ENCODE measurements at regions not wholly inside any gene's neighbourhood (a gene's known extent, or its start where the extent isn't known, plus 50 kb on each side); places are given as distances from the start of the nearest gene placed in this dataset.
A peak's percentile ranks its signal among the peaks of the same experiment; 100 is the strongest.

GRCh38 chr2:139949242-139949972, 1169.2 kb upstream of the NXPH2 start:
- H3K27ac Mint-ChIP-seq, result no peak overlapping the region
- no peak overlapping the region for H3K4me3 Mint-ChIP-seq (ENCODE audit: low read depth)
- DNase-seq (ENCODE audit: low spot score, unreplicated experiment), result no peak
- no peaks in the 10 kb centered on the region for H3K27me3 Mint-ChIP-seq
- no peak for TF ChIP-seq CTCF (IDR thresholded peaks at IDR 0.05; ENCODE audit: unreplicated experiment)
- H3K4me1 Mint-ChIP-seq (ENCODE audit: low read depth), result no peaks in the 10 kb centered on the region
- no peaks in the 10 kb centered on the region for H3K36me3 Mint-ChIP-seq (ENCODE audit: insufficient read depth)
- no peaks in the 10 kb centered on the region for H3K9me3 Mint-ChIP-seq (ENCODE audit: low read depth)

- Mint-ChIP-seq H3K4me3 (ENCODE audit: low read depth) (no peak overlapping the region), H3K27me3 (no peaks in the 10 kb centered on the region), H3K9me3 (ENCODE audit: low read depth) (no peaks in the 10 kb centered on the region), H3K27ac (no peak overlapping the region), H3K4me1 (ENCODE audit: low read depth) (no peaks in the 10 kb centered on the region), H3K36me3 (ENCODE audit: insufficient read depth) (no peaks in the 10 kb centered on the region)
- no peak for DNase-seq (ENCODE audit: low spot score, unreplicated experiment)
- peak; percentile 10 for TF ChIP-seq CTCF (IDR thresholded peaks at IDR 0.05; ENCODE audit: unreplicated experiment)
Observed at GRCh38 chr2:139946690-139947089, 1166.5 kb upstream of the NXPH2 start.

GRCh38 chr2:139940686-139941085, 1160.5 kb upstream of the NXPH2 start:
- DNase-seq (ENCODE audit: low spot score, unreplicated experiment), result no peak
- TF ChIP-seq CTCF (IDR thresholded peaks at IDR 0.05; ENCODE audit: unreplicated experiment), result no peak
- Mint-ChIP-seq H3K27me3 (no peaks in the 10 kb centered on the region), H3K27ac (no peak overlapping the region), H3K4me1 (ENCODE audit: low read depth) (peaks cover 9% of the 10 kb centered on the region), H3K36me3 (ENCODE audit: insufficient read depth) (peaks cover 3% of the 10 kb centered on the region), H3K9me3 (ENCODE audit: low read depth) (peaks cover 11% of the 10 kb centered on the region), H3K4me3 (ENCODE audit: low read depth) (no peak overlapping the region)

GRCh38 chr2:139925903-139926302, 1145.7 kb upstream of the NXPH2 start:
- no peak overlapping the region for H3K4me3 Mint-ChIP-seq (ENCODE audit: low read depth)
- H3K36me3 Mint-ChIP-seq (ENCODE audit: insufficient read depth), result no peaks in the 10 kb centered on the region
- H3K4me1 Mint-ChIP-seq (ENCODE audit: low read depth), result no peaks in the 10 kb centered on the region
- H3K9me3 Mint-ChIP-seq (ENCODE audit: low read depth), result no peaks in the 10 kb centered on the region
- DNase-seq (ENCODE audit: low spot score, unreplicated experiment), result no peak
- no peak overlapping the region for H3K27ac Mint-ChIP-seq
- no peaks in the 10 kb centered on the region for H3K27me3 Mint-ChIP-seq
- TF ChIP-seq CTCF (IDR thresholded peaks at IDR 0.05; ENCODE audit: unreplicated experiment), result no peak

- H3K9me3 Mint-ChIP-seq (ENCODE audit: low read depth), result no peaks in the 10 kb centered on the region
- no peak for DNase-seq (ENCODE audit: low spot score, unreplicated experiment)
- H3K27ac Mint-ChIP-seq, result no peak overlapping the region
Observed at GRCh38 chr2:139924070-139924469, 1143.9 kb upstream of the NXPH2 start.

More at GRCh38 chr2:139924070-139924469, 1143.9 kb upstream of the NXPH2 start:
- H3K4me1 Mint-ChIP-seq (ENCODE audit: low read depth), result no peaks in the 10 kb centered on the region
- H3K27me3 Mint-ChIP-seq, result no peaks in the 10 kb centered on the region
- no peaks in the 10 kb centered on the region for H3K36me3 Mint-ChIP-seq (ENCODE audit: insufficient read depth)
- no peak for TF ChIP-seq CTCF (IDR thresholded peaks at IDR 0.05; ENCODE audit: unreplicated experiment)
- no peak overlapping the region for H3K4me3 Mint-ChIP-seq (ENCODE audit: low read depth)
